ENCODE measurements at regions not wholly inside any gene's neighbourhood (a gene's known extent, or its start where the extent isn't known, plus 50 kb on each side); places are given as distances from the start of the nearest gene placed in this dataset.

- no peaks in the 10 kb centered on the region for H3K9me3 ChIP-seq (ENCODE audit: insufficient read depth, low read depth, low read length)
- H3K9me2 ChIP-seq (replicated peaks; ENCODE audit: low read depth, low read length) = no peaks in the 10 kb centered on the region
- no peaks in the 10 kb centered on the region for H3K79me2 ChIP-seq (ENCODE audit: insufficient read depth, low read length)
- TF ChIP-seq EZH2phosphoT487 (IDR thresholded peaks at IDR 0.05; ENCODE audit: borderline replicate concordance) (no peak), CTCF (conservative IDR thresholded peaks at IDR 0.05; ENCODE audit: low read length) (no peak)
- H3F3A ChIP-seq (ENCODE audit: low read depth) = no peaks in the 10 kb centered on the region
- H3K4me2 ChIP-seq (ENCODE audit: low read depth, low read length, poor library complexity, severe bottlenecking) = no peak overlapping the region
- no peaks in the 10 kb centered on the region for H4K20me1 ChIP-seq (ENCODE audit: insufficient read depth, low read length, poor library complexity, severe bottlenecking)
- H3K4me3 ChIP-seq (ENCODE audit: low read length, poor library complexity, severe bottlenecking) = no peak overlapping the region
- H3K27me3 ChIP-seq (ENCODE audit: insufficient read depth, low read length, poor library complexity, severe bottlenecking) = no peaks in the 10 kb centered on the region
- H3K9ac ChIP-seq (ENCODE audit: low read depth, low read length, poor library complexity, severe bottlenecking) = no peak overlapping the region
- H3K36me3 ChIP-seq (ENCODE audit: insufficient read depth, low read length) = no peaks in the 10 kb centered on the region
- H3K4me1 ChIP-seq (ENCODE audit: insufficient read depth, low read length, poor library complexity, severe bottlenecking) = no peaks in the 10 kb centered on the region
- H2AFZ ChIP-seq (ENCODE audit: low read length) = no peak overlapping the region
Measured at GRCh38 chr2:83063933-83064332, 1395.1 kb downstream of the SUCLG1 start.

- no peaks in the 10 kb centered on the region for H3K4me1 ChIP-seq (ENCODE audit: insufficient read depth, low read length, poor library complexity, severe bottlenecking)
- H2AFZ ChIP-seq (ENCODE audit: low read length) = no peak overlapping the region
- no peaks in the 10 kb centered on the region for H3F3A ChIP-seq (ENCODE audit: low read depth)
- no peaks in the 10 kb centered on the region for H3K79me2 ChIP-seq (ENCODE audit: insufficient read depth, low read length)
- no peak overlapping the region for H3K9ac ChIP-seq (ENCODE audit: low read depth, low read length, poor library complexity, severe bottlenecking)
- no peaks in the 10 kb centered on the region for H4K20me1 ChIP-seq (ENCODE audit: insufficient read depth, low read length, poor library complexity, severe bottlenecking)
- H3K4me3 ChIP-seq (ENCODE audit: low read length, poor library complexity, severe bottlenecking) = no peak overlapping the region
- H3K4me2 ChIP-seq (ENCODE audit: low read depth, low read length, poor library complexity, severe bottlenecking) = no peak overlapping the region
- H3K27me3 ChIP-seq (ENCODE audit: insufficient read depth, low read length, poor library complexity, severe bottlenecking) = no peaks in the 10 kb centered on the region
- no peaks in the 10 kb centered on the region for H3K9me2 ChIP-seq (replicated peaks; ENCODE audit: low read depth, low read length)
- no peaks in the 10 kb centered on the region for H3K9me3 ChIP-seq (ENCODE audit: insufficient read depth, low read depth, low read length)
- no peak for TF ChIP-seq CTCF (conservative IDR thresholded peaks at IDR 0.05; ENCODE audit: low read length)
- TF ChIP-seq EZH2phosphoT487 (IDR thresholded peaks at IDR 0.05; ENCODE audit: borderline replicate concordance) = no peak
- H3K36me3 ChIP-seq (ENCODE audit: insufficient read depth, low read length) = no peaks in the 10 kb centered on the region
Measured at GRCh38 chr2:83063511-83063910, 1395.6 kb downstream of the SUCLG1 start.

GRCh38 chr2:83058683-83059082 is 1400.4 kb downstream of the SUCLG1 start:
- no peaks in the 10 kb centered on the region for H3K4me1 ChIP-seq (ENCODE audit: insufficient read depth, low read length, poor library complexity, severe bottlenecking)
- no peak overlapping the region for H3K4me3 ChIP-seq (ENCODE audit: low read length, poor library complexity, severe bottlenecking)
- H3K79me2 ChIP-seq (ENCODE audit: insufficient read depth, low read length) = no peaks in the 10 kb centered on the region
- H3K9ac ChIP-seq (ENCODE audit: low read depth, low read length, poor library complexity, severe bottlenecking) = no peak overlapping the region
- no peaks in the 10 kb centered on the region for H4K20me1 ChIP-seq (ENCODE audit: insufficient read depth, low read length, poor library complexity, severe bottlenecking)
- H3K4me2 ChIP-seq (ENCODE audit: low read depth, low read length, poor library complexity, severe bottlenecking) = no peak overlapping the region
- H3K9me2 ChIP-seq (replicated peaks; ENCODE audit: low read depth, low read length) = no peaks in the 10 kb centered on the region
- H3K27me3 ChIP-seq (ENCODE audit: insufficient read depth, low read length, poor library complexity, severe bottlenecking) = no peaks in the 10 kb centered on the region
- no peaks in the 10 kb centered on the region for H3K9me3 ChIP-seq (ENCODE audit: insufficient read depth, low read depth, low read length)
- no peaks in the 10 kb centered on the region for H3F3A ChIP-seq (ENCODE audit: low read depth)
- TF ChIP-seq EZH2phosphoT487 (IDR thresholded peaks at IDR 0.05; ENCODE audit: borderline replicate concordance) = no peak
- no peak for TF ChIP-seq CTCF (conservative IDR thresholded peaks at IDR 0.05; ENCODE audit: low read length)
- no peaks in the 10 kb centered on the region for H3K36me3 ChIP-seq (ENCODE audit: insufficient read depth, low read length)
- H2AFZ ChIP-seq (ENCODE audit: low read length) = no peak overlapping the region

All from Loucy (cell line).